GM18873 (cell line): ENCODE measurements at regions not wholly inside any gene's neighbourhood (a gene's known extent, or its start where the extent isn't known, plus 50 kb on each side); places are given as distances from the start of the nearest gene placed in this dataset.

Experiments used
- ATAC-seq: cut with Tn5 transposase; IDR thresholded peaks from one replicate; pipeline ENCODE4 v1.9.1; 2021; ENCODE audit warnings: mild to moderate bottlenecking, moderate library complexity, moderate number of reproducible peaks; ENCODE audit not compliant: unreplicated experiment, low FRiP score

DNA sequence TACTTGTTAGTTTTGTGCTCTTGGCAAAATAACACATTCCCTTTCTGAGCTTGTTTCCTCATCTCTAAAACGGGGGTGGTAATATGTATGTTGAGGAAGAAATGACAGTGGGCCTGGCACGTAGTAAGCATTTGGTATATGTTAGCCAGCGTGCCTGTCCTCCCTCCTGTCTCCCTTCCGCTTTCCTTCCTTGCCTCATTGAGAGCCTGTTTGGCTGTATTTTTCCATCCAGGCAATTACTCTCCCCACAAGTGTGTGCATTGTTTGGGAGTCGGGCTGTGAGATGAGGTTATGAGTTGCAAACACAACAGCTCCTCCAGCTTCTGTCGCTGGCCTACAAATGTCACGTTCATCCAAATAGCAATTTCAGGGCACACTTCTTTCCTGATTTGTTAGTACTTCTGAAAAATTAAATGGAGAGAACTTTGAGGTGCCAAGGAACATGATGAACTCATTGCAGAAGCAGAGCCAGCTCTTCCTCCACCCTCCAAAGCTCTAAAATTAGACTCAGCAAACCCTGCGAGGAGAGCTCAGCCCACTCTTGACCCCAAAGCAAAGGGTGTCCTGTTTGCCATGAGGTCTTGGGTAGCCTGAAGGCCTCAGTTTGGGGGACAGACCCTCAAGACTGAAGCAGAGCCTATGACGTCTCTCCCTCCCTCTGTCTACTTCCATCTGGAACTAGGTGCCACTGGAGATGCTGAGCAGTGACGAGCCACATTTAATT is 50.7 kb upstream of the TOX2 start:
- ATAC-seq: no peak

DNA sequence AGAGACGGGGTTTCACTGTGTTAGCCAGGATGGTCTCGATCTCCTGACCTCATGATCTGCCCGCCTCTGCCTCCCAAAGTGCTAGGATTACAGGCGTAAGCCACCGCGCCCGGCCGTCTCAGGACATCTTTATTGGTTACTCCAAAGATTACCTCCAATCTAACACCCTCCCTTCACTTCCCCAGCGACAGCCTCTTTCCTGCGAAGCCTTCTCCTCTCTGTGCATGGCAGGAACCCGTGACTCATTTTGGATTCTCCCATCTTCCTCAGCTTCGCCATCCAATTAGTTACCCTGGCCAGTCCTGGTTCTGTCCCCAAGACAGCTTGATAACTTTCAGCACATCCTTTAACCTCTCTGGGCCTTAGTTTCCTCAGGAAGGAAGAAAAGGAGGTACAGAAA is 51.3 kb upstream of the TOX2 start:
- no peak for ATAC-seq

DNA sequence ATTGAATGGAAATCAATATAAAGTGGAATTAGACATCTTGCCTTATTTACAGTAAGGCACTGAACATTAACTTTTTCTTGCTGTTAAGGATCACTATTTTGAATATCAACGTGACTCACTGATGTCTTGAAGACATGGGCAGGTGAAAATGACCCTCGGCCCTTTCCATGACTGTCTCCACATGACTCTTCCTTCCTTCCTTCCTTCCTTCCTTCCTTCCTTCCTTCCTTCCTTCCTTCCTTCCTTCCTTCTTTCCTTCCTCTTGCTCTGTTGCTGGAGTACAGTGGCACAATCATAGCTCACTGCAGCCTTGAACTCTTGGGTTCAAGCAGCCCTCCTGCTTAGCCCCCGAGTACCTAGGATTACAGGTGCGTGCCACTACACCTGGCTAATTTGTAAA is 52.2 kb upstream of the TOX2 start:
- ATAC-seq: no peak

DNA sequence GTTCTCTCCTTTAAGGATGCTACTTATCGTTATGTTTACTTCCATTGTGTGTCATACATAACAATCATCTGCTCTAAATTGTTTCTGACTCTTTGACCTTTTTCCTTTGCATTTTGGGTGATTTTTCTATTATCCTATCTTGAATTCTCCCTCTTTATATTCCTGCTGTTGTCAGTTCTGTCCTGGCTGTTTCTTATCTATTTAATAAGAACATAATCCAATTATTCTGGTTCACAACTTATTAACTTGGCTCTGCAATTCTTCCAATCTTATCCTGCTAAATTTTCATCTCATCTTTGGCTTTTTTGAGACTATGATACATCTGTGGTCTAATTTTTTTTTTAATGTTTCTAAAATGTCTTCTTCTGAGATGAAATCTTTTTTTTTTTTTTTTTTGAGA is 54.7 kb upstream of the TOX2 start:
- no peak for ATAC-seq

DNA sequence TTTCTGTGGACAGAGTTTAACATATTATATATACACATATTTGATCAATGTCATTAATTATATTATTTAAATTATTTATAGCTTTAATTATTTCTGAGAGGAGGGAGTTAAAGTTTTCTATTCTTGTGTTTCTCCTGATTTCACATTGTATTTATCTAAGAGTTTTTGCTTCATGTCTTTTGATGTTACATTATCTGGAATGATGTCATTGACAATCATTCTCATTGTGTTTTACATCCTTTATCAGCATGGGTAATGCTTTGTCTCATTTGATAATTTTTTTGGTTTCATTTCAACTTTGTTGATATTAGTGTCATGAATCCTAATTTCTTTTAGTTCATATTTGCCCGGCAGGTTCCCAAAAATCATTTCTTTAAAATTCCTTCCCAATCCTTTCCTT is 56.7 kb upstream of the TOX2 start:
- ATAC-seq: no peak

DNA sequence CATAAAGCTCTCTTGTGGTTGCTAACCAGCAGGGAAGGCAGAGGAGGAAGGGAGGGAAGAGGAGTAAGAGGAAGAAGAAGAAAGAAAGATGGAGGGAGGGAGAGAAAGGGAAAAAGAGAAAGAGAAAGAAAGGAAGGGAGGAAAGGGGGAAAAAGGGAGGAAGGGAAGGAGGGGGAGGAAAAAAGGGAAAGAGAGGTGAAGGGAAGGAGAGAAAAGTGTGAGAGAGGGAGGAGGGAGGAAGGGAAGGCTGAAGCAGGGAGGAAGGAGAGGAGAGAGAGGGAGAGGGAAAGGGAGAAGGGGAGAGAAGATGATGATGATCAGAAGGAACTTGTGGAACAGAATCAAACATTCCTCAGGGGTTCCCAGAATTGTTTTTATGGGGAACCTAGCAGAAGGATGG is 57.5 kb upstream of the TOX2 start:
- ATAC-seq: no peak

DNA sequence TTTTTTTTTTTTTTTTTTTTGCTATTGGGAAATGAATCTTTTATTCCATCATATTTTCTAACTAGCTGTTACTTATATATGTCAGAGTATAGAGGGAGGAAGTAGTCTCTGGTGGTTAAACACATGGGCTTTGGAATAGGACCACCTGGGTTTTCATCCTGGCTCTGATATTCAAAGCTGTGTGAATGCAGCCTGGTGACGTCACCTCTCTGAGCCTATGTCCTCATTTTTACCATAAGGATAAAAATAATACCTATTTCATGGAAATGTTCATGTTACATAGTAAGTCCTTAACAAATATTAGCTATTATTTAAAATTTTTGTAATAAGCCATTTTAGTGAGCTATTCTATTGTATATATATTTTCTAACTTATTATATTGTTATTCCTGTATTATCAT is 58.8 kb upstream of the TOX2 start:
- no peak for ATAC-seq

DNA sequence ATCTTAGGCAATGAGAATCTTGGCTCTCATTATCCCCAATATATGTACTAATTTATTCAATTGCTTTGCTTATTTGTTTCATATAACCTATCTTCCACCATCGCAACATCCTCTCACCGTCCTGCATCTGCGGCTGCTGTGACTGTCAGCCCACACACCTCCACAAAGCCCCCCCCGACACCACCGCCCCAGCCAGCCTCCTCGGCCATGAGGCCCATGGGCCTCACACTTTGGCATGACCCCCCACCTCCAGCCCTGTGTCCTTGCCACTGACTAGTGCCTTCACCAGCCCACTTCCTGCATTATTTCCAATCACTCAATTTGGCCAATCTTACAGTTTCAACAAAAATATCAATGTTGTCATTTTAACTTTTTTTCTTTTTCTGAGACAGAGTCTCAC is 60.7 kb upstream of the TOX2 start:
- no peak for ATAC-seq

DNA sequence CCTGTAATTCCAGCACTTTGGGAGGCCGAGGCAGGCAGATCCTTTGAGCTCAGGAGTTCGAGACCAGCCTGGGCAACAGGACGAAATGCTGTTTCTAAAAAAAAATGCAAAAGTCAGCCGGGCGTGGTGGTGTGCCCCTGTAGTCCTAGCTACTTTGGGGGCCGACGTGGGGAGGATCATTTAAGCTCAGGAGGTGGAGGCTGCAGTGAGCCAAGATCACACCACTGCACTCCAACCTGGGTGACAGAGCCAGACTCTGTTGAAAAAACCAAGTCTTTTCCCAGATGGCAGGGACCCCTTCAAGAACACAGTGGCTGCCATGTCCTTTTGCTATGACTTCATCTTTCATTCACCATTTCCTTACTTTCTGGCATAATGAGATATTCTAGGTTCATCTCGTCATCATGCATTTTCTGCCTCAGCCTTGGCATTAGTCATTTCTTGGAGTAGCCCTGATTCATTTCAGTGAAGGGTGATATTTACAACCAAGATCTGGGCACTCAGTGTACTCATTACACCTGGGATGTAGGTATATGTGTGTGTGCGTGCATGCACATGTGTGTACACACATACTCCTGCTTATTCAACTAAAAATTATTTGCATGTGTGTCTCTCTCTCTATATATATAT is 61.4 kb upstream of the TOX2 start:
- ATAC-seq: no peak

DNA sequence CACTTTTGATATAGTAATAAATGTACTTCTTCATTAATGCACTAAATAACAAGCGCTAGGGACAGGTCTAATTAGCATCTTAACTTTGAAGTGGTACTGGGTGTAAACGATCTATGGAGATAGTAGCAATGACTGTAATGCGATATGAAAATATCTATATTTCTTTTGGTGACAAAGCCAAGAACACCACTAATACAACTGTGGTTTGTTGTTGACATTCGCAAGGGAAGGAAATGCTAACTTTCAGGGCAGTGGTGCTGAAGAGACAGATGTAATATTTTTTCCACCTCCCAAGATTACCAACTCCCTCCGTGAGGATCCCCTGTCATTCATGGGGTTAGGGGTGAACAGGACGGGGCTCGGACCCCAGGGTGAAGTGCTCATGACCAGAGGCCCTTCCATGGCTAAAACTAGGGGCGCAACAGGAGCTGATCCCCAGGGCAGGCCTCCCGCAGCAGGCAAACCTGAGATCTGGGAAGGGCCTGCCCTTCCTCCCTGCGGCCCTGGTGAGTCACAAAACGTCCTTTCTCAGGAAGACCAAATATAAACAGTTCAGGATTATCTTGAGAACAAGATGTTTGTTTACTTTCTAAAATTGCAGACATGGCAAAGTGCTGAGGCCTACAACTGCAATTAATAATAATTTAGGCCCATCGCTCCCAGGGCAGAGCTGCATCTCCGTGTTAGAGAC is 65.0 kb upstream of the TOX2 start:
- ATAC-seq: no peak

DNA sequence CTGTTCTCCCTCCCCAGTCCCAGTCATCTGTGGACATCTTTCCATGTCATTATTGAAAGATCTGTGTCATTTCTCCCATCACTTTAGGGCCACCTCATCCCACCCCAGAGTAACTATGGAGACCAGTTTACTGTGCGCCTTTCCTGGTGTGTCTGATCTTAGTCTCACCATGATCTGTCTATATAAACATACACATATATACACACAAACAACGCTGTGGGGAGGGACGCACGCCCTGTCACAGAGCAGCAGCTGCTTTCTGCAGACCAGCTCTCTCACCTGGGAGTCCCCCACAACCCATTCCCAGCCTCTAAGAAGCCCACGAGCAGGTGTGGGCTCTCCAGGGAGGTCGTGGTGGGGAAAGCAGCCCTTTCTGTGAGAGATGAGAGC is 68.1 kb upstream of the TOX2 start:
- no peak for ATAC-seq

DNA sequence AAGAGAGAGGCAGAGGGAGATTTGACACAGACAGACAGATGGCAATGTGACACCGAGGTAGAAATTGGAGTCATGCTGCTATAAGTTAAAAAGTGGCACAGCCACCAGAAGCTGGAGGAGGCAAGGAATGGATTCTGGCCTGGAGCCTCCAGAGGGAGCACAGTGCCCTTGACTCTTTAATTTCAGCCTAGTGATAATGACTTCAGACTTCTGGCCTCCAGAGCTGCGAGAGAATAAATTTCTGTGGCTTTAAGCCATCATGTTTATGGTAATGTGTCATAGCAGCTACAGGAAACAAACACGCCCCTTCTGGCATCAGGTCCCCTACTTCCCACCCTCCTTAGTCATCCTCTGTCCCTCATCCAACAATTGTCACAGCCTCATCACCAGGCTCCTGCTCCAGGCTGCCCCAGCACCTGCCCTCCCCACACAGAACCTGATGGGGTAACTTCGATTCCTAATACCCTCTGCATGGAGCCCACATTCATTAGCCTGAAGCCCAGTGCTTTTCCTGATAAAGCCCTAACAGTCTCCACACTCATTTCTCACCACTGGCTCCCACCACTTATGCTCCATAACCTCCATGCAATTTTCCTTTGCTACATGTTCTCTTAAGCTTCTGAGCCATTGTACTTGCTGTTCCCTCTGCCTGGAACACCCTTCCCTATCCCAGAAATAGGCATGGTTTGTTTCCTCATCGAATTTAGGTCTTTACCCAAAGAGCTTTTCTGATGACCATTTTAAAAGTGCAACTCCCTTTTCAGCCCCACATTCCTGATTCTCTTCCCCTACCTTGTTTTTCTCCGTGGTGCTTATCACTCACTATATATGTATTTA is 69.7 kb upstream of the TOX2 start:
- ATAC-seq: no peak

DNA sequence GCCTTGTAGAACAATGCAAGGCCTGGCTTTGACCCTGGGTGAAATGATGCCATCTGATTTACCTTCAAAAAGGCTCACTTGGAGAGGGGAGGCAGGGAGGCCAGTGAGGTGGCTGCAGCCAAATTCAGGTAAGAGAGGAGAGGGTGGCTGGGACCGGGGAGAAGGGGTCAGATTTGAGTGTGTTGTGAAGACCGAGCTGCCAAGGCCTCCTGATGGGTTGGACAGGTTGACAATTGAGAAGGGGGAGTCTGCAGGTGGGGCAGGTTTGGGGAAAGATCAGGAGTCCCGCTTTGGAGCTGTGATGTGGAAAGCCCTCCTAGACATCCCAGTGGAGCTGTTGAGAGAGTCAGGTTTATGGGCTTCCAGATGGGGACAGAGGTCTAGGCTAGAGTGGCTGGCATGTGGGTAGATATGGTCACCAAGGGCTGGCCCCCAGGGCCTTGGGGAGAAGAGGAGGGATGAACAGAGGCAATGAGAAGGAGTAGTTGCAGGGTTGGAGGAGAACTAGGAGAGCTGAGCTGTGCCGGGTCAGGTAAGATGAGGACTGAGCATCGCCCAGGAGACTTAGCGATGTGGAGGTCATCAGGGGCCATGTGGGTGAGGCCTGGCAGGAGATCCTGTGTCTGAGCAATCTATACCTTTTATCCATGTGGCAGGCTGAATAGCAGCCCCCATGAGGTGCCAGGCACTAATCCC is 70.5 kb upstream of the TOX2 start:
- ATAC-seq: no peak

DNA sequence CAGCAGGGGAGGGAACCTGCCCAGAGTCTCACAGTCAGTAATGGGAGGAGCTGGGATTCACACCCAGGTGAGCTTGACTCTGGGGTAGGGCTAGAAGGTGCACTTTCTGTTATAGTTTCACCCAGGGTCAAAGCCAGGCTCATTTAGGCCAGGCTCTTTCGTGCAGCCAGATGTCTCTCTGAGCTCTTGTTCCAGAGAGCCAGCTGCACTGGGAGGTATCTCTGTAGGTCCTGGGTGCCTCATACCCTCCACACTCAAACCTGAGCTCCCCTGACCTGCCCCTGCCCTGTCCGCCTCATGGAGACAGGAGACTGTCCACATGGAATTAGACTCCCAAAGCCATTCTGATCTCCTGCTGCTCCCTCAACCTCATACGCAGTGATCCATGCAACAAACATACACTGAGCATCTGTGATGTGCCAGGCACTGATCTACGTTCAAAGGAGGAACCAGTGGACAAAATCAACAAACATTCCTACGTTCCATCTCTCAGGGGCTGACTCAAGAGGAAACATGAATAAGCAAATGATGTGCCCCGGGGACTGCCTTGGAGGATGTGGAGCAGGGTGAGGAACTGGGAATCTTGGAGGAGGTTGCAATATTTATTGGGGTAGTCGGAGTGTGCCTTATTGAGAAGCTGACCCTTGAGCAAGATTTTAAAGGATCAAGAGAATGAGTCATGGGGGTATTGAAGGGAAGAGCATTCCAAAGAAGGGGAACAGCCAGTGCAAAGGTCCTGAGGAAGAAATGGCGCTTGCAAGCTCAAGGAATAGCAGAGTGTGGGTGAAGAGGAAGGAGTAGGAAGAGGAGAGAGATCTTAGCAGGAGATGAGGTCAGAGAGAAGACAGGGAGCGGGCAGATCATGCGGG is 71.3 kb upstream of the TOX2 start:
- no peak for ATAC-seq

DNA sequence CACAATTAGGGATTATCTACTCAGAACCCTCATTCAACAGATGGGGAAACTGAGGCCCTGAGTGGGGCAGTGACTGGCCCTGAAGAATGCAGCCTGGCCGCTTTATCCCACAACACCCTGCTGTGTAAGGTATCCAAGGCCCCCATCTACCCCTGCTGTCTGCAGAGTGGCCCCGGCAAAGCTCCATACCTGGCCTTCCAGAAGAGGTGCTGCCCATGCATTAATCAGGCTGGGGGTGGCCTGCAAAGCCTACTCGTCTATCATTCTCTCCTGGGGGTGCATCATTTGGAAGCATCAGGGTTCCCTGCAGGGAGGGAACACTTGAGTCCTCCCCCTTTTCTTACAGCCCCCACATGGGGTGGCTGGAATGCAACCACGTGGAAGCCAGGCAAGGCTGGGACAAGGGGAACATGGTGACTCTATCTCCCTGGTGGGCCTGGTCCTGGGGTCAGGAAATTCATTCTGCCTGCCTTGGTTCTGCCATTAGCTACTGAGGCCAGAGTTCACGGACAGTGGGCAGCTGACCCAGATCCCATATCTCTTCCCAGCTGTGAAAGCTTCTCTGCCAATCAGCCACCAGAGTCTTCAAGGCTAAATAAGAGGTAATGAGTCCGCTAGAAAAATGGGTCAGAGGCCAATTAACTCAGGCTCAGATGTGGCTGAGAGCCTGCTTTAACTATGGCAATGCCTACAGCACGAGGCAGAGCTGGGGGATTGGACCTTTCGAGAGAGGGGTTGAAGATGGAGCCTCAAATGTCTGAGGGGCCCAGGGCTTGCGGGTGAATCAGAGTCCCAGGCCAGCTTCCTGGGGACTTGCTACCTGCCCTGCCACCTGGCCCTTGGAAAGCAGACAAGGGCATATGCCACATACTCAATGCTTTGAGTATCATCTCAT is 72.3 kb upstream of the TOX2 start:
- ATAC-seq: no peak

DNA sequence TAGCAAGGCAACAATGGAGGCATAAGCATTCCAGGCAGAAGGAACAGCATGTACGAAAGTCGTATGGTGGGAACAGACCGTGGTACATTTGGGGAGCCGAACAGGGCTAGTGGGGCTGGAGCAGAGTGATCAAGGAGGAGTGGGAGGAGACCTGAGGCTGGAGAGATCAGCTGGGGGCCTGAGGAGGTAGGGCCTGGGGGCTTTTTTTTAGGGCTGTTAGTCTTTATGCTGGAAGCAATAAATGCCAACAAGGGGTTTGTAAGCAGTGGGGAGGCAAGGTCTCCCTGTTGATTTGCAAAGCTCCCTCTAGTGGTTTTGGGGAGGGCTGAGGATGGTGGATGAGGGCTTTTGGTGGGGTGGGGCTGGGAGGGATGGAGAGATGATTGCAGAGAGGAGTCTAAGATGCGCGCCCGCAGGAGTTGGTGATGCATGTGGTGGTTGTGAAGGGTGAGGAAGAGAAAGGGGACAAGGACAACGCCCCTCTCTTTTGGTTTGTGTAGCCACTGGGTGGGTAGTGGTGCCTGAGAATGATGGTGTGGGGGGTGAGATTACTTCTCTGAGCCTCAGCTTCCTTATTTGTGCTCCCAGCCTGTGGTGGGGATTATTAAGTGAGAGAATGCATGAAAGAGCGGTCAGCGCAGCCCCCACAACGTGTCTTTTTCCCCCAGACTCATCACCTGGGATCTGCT is 74.1 kb upstream of the TOX2 start:
- no peak for ATAC-seq

DNA sequence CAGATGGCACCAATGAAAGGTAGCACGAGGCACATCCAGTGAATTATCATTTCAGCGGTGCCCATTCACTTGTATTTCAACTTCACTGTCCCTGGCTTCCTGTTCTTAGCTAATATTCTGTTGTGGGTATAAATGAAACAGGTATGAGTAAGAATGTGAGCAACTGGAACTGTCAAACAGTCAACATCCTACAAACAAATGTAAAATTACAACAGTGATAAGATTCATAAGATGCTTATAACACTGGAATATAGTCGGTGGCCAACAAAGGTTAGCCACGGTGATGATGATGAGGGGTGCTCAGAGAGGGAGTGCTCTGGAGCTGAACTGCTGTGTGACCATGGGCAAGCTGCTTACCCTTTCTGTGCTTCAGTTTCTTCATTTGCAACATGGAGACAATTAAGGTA is 74.9 kb upstream of the TOX2 start:
- no peak for ATAC-seq

DNA sequence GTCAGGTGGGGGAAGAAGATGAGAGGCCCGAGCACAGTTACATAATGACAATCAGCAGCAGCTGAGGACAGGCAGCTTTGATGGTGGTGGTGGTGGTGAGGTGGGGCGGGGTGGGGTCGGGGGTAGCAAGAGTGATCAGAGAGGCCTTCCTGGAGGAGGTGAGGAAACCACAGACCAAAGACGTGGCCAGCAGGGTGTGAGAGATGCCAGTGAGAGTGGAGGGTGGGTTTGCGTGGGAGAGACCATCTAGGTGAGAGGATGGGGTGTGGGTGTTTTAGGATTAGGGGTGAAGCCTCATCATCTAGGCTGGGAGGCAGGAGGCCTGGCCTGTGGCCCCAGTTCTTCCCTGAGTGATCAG is 76.0 kb upstream of the TOX2 start:
- no peak for ATAC-seq
